UCSD-AML1 (cell line): ENCODE measurements at regions not wholly inside any gene's neighbourhood (a gene's known extent, or its start where the extent isn't known, plus 50 kb on each side); places are given as distances from the start of the nearest gene placed in this dataset.
"Not testable (repeated sequence)": the region's sequence is repeated elsewhere in the genome, so short reads cannot be mapped to it uniquely, and the experiment has no call there.

Experiments
- DNase-seq: peaks from one replicate; lab custom pipeline; 2025; ENCODE audit not compliant: unreplicated experiment; lab: John Stamatoyannopoulos, UW

DNA sequence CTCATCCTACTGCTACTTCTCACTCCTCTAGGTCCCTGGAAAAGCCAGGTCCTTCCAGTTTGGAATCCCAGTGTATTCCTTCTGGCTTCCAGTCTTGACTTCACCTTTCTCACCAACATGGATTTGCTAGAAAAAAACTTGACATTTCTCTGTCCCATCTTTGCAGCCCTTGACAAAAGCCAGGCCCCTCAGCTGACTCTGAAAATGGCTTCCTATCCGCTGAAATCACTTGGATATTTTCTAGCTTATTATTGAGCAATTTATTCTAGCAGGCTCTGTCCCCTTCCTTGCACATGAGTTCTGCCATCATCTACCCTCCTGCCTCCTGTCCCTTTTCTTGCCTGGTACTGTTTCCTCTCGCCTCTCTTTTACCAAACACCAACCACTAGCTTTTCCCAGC is 427.2 kb downstream of the BUD13 start:
- no peak for DNase-seq

DNA sequence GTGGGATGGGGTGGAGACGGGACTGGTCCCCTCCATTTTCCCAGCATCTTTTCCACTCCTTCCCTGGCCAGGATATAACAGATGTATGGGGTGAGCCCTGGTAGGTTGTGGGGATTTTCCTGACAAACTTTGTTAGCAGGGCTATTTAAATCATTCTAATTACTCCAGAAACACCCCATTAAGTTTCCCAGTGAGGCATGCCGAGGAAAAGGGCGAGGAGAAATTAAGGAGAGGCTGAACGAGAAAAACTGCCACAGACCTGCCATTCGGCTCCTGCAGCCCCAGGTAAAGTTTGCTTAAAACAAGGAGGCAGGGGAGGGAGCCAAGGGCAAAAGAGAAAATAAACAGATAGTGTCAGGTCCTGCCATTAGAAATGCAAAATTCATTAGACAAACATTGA is 428.2 kb downstream of the BUD13 start:
- no peak for DNase-seq

DNA sequence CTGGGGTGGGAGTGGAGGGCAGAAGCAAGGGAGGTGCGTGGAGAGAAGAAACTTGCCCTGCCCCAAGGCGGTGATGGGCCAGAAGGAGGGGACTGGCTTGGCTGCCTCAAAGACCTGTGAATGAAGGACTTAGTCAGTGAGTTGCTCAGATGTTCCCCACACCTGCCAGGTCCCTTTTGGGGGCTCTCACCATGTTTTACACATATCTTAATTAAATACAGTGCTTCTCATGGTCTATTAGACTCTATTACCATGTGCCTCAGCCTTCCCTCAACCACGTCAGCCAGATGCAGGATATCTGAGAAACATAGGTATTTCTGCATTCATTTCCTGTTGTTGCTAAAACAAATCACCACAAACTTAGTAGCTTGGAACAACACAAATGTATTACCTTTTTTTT is 429.5 kb downstream of the BUD13 start:
- no peak for DNase-seq

DNA sequence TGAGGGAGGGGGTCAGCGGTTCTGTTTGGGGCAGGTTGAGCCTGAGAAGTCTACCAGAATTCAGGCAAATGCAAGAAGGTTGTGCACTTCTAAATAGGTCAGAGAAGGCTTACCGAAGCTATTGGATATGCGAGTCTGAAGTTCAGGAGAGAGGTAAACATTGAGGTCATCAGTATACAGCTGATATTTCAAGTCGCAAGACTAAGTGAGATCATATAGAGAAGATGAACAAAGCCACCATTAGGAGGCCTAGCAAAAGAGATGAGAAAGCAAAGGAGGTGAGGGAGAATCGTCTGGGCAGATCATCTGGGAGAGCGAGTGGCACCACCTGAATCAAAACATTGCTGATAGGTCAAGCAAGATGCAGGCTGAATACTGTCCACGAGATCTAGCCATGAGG is 430.6 kb downstream of the BUD13 start:
- DNase-seq: no peak

DNA sequence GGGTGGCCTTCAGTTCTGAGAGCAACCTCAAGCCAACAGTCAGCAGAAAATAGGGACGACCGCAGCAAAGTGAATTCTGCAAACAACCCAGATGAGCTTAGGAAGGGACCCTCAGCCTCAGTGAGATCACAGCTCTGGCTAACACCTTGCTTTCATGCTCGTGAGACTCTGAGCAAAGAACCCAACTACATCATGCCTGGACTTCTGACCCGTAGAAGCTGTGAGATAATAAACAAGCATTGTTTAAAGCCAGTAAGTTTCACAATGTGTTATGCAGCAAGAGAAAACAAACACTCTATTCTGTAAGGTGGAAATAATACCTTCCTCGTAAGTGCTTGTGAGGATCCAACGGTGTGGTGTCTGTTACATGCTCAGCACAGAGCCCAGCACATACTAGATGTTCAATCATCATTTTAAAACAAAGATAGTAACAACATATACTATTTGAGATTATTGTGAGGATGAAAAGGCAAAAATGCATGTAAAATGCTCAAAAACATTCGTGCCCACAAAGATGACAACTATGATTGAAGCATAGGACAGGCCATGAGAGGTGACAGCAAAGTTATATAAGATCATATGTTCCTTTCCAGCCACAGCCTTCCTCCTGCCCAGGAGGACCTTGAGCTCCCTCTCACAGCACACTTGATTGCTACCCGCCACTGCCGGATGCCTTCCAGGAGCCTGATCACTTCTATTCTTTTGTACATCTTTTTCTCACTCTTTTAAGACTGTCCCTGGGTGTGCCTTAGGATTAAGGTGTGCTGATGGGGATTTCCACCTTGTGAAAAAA is 433.3 kb downstream of the BUD13 start:
- DNase-seq: no peak

DNA sequence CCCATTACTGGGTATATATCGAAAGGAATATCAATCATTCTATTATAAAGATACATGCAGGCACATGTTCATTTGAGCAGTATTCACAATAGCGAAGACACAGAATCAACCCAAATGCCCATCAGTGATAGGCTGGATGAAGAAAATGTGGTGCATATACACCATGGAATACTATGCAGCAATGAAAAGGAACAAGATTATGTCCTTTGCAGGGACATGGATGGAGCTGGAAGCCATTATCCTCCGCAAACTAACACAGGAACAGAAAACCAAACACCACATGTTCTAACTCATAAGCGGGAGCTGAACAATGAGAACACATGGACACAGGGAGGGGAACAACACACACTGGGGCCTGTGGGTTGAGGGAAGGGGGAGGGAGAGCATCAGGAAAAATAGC is 434.3 kb downstream of the BUD13 start:
- not testable (repeated sequence) for DNase-seq

DNA sequence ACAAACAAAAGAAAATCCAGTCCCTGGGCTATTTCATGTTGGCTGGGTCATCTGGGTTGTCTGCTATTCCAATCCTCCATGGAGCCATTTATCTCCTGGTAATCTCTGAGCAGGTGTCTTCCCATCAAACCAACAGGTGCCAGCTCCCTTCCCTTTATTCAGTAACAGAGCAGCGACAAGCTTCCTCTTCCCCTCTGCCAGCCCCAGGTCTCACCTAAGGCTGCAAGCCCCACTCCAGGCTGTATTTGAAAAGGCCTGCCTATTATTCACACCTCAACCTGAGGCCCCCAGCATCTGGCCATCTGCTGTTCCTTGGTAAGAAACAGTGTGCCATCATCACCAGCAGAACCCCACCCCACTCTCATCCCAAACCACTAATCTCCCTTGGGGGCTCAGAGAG is 436.2 kb downstream of the BUD13 start:
- no peak for DNase-seq

DNA sequence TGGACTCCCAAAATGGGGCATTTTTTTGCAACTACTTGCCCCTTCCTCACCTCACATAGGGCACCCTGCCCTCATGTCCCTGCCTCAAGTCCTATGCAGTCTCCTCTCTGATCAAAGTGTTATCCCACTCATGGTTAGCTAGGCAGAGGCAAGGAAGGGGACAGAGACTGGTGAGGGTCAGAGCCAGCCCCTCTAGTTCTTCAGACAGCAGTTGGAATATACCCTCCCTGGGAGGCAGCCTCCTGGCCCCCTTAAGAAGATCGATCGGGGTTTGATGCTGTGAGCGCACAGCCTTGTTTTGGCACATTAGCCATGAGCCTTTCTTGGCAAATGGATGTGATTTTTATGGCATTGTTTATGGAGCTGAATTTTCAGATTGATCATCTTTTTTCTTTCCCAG is 436.9 kb downstream of the BUD13 start:
- no peak for DNase-seq

DNA sequence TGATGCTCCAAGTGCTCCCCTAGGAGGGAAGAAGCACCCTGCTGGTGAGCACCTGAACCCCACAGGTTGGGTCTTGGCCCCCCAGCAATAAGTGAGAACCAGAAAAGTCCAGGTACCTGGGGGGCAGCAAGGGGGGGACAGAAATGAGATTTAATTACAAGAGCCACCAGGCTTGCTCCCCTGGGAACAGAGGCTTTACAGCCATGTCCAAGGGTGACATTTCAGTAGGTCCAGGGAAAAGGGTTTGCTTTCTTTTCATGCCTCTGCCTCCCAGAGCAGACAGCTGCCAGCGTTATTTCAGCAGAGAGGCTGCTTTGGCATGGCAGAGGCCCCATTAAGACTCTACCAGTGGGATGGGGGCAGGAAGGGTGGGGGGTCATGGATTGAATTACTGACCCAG is 437.7 kb downstream of the BUD13 start:
- DNase-seq: no peak

DNA sequence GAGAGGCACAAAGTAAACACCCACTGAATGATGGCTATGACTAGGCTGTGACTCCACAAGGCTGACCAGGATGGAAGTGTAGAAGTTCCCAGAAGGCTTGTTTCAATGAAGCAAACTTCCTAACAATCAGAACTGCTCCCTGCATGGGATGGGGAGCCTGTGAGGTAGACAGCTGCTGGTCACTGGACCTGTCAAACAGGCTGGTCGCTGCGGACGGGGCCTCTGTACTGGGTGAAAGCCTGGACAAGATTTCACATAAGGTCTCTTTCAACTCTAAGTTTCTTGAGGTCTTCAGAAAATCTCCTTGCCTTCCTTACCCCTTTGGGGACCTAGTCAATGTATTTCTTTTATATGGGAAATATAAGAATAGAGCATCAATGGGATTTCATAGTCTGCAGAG is 438.2 kb downstream of the BUD13 start:
- DNase-seq: no peak

DNA sequence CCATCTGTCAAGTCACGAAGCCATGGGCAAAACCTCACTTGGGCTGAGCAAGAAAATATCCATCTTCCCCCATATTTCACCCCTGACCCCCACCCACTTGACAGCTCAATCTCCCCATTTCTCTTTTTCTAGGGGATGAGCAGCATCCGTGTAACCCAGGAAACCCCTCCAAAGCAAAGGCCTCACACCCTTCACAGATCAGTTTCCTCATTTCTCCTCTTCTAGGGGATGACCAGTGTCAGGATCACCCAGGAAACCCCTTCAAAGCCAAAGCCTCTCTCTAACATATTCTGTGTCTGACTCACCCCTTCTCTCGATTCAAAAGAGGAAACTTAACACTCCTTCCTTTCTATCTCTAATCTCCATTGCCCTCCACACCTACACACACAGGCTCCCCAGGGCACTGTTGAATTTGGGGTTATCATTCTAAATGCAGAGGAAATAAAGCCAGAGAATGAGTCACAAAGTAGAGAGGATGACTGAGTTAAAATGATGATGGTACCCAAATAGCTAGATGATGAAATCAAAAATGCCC is 439.7 kb downstream of the BUD13 start:
- DNase-seq: no peak

DNA sequence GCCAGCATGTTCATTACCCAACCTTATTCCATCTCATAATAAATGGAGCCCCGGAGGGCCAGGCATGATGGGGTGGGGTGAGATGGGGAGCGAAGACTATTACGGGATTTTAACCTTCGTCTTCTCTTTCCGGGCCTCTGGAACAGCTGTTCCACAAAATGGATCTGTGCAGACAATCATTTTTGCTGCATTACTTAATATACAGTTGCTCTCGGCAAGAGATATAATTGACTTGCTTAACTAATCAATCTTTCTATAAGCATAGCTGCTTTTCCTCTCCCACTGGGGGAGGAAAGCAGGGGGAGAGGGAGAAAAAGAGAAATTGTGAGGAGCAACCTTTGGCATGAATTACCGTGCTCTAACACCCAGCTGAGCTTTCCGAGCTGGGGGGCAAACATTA is 440.4 kb downstream of the BUD13 start:
- DNase-seq: no peak

DNA sequence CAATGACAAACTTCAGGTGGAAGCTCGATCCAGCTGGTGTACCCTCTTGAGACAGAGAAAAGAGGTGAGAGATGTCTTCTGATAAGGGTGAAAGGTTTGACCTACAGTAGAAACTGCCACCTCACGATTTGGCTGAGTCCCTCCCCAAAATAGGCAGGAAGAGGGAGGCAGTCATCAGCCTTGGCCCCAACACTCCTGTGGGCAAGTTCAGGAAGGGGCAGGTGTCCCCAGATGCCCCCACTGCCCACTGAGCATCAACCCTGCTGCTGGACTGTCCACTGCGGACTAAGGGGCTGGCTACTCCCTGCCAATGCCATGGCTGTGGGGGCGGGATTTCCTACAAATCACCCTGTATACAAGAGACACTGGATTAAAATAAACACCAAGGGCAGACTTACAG is 441.4 kb downstream of the BUD13 start:
- DNase-seq: no peak

DNA sequence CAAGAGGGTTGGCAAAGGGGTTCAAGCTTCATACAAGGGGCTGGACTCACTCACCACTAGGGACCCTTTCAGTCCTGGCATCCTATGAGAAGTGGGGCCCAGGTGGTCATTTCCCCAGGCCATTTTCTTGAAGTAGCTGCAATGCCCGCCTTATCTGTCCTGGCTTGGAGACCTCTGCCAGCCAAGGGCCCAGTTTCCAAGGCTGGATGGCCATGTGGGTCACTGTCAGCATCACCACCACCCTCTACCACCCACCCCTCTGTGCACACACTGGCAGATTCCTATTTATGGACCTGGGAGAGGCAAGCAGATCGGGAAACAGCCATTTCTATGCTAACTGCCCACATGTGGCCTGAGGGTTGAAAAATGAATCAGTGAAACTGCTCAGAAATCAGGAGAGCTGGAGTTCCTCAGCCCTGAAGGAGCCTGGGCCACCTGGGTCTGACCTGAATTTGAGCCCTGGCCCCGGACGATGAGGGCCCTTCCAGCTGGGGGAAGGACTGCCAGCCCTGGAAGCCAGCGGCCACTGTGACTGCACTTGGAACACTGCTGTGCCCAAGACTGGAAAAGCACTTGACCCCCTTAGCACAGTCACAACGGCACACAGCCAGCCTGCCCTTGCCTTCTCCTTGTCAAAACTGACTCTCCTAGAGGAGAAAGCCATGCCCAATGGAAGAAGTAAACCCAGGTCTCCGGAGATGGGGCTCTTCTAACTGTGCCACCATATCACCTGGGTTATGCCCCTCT is 442.2 kb downstream of the BUD13 start:
- no peak for DNase-seq

DNA sequence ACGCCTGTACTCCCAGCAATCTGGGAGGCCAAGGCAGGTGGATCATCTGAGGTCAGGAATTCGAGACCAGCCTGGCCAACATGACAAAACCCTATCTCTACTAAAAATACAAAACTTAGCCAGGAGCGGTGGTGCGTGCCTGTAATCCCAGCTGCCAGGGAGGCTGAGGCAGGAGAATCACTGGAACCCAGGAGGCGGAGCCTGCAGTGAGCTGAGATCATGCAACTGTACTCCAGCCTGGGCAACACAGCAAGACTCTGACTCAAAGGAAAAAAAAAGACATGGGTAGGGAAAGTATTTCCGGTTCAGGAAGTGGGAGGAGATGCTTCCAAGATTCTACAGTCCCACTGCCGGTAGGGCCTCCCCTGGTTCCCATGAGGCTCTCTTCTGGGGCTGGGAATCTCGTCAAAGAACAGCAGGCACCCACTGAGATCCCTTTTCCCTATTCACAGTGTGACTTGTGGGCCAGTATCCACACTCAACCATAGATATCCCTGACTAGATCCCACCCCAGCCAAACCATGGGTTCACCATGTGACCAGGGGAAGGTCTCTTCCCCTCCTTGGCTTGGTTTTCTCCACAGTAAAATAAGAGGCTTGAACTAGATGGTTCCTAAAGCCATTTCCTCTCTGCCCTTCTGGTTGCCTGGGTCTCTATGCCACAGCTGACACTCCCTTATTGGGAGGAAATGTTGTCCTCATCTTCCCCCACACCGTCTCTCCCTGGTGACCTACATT is 443.3 kb downstream of the BUD13 start:
- no peak for DNase-seq

DNA sequence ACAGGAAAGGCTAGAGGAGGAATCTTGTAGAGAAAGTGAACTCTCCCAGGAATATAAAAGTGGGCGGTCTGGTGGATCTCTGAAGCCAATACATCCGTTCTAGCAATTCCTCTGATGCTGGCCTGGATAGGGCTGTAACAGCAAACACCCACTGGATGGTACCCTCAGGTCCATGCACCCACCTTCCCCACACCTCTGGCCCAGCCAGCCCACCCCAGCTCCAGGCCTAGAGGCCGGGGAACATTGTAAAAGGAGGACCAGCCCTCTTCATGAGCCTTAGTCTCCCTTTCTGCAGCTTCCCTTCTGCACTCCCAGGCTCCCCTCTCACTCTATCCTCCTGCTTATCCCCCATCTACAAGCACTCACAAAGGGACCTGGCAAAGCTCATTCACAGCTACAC is 443.9 kb downstream of the BUD13 start:
- no peak for DNase-seq

DNA sequence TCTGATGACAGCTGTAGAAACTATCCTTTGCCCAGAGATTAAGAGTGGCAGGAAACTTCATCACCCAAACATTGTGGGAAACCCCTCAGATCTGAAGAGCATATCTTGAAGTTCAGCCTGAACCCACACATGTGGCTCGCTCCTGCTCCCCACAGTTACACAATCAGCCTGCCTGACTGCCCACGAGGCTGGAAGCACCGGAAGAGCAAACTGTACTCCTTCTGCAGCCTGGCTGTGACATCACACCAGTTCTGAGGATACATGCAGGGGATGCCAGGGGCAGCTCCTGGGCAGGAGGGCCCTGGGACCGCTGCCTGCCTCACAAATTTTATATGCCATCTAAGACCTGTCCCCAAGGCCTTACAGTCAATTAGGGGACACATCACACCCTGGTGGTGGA is 444.4 kb downstream of the BUD13 start:
- no peak for DNase-seq

DNA sequence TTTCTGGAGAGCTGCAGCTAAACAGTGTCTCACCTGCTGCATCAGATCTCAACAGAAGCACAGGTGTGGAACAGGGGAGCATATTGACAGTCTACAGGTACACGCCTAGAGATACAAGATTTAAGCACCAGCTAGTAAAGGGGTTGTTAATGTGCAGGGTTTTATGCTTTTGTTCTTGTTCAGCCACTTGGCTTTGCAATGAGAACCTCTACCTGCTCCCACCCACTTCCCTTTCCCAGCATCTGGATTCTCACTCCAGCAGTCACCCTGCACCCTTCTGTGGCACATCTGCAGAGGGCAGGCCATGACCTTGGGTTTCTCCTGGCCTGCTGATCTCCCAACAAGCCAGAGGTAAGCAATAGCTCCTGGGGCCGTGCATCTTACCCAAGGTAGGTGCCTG is 446.6 kb downstream of the BUD13 start:
- no peak for DNase-seq

DNA sequence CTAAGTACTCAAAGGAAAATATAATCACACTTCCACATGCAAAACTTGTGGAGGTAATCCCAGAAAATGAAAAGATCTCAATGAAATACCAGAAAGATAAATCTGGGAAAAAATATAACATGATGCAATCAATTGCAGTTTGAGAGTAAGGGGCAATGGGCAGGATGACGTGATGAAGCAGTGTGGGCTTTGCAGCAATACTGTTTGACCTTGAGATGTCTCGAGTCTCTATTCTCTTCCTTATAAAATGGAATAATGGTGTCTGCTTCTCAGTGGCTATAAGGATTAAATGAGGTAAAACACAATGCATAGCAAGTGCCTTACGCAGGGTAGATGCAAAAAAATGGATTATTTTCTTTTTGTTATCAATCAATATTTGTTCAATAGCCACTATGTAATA is 447.5 kb downstream of the BUD13 start:
- DNase-seq: no peak

DNA sequence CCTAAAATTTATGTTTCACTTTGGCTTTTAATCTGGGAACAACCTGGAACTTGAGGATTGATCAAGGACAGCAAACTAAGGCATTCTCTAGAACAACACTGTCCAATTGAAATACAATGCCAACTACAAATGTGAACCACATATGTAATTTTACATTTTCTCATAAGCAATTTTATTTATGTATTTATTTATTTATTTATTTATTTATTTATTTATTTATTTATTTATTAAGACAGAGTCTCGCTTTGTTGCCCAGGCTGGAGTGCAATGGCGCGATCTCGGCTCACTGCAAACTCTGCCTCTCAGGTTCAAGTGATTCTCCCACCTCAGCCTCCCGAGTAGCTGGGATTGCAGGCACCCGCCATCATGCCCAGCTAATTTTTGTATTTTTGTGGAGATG is 448.7 kb downstream of the BUD13 start:
- DNase-seq: not testable (repeated sequence)

DNA sequence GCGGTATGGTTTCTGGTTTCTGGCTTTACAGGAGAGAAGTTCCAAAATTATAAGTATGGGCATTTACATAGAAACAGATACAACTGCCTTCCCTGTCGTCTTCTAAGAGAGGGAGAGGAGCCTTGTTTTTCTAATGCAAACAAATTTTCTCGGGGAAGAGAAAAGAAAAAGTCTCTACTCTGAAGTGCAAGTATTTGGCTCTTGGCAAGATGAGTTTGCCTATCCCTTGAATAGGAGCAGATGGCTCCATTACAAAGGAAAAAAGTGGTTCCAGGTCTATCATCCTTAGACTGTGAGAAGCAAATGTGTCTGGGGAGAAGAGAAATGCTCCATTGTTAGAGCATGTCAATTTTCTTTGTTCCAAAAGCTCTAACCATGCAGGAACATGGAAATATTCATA is 455.6 kb downstream of the BUD13 start:
- DNase-seq: no peak

DNA sequence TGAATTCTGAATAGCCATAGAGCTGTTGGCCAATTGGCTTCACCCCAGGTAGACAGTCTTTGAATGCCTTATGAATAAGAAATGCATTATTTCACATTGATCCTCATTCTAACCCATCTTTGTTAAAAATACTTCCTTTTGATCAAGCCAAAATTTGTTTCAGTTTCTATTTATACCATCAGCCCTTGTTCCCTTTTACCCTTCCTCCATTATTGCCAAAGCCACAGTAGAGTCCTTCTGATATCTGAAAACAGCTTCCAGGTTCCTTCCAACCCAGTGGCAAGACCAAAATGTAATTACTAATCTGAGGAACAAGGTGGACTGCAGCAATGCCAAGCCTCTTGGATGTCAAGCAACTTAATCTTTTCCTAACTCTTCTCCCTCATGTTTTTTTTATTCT is 458.8 kb downstream of the BUD13 start:
- no peak for DNase-seq
